K562 (cell line): ENCODE measurements at regions not wholly inside any gene's neighbourhood (a gene's known extent, or its start where the extent isn't known, plus 50 kb on each side); places are given as distances from the start of the nearest gene placed in this dataset.

ENCODE experiments used
- ATAC-seq: fragments of 200-7000 bp; cut with Tn5 transposase; 3 replicates; pipeline ENCODE4 v1.9.1; 2020; ENCODE audit warnings: moderate library complexity
- BruUV-seq: library from RNA; stranded (reverse); fragments of 400-500 nt; replicated peaks from 2 replicates; lab custom pipeline; 2021; lab: Mats Ljungman, UMichigan
- CTCF ChIA-PET: fragments of 300-600 bp; formaldehyde crosslinking; extraction: SDS; loops from one replicate; lab custom pipeline; 2021; ENCODE audit warnings: low intra/inter-chr PET ratio; lab: Yijun Ruan, JAX
- POLR2A ChIA-PET: fragments of 300-600, 350-650 bp; sonication (Branson Sonifier 250); formaldehyde crosslinking; extraction: SDS; loops from one replicate; lab custom pipeline; 2021; ENCODE audit warnings: antibody characterized with exemption, inconsistent platforms; lab: Yijun Ruan, JAX
- DNase-seq, 4 experiments: peaks; one replicate each; pipeline versions ENCODE4 v3.0.0 to v3.0.0-alpha.2; 2011 to 2018; ENCODE audit warnings: low spot score in 3 of 4, mixed read lengths in 3 of 4; ENCODE audit errors: extremely low read depth in 1 of 4
- FAIRE-seq: peaks from 2 replicates; lab custom pipeline; 2011; peaks lifted over from hg19 to GRCh38; lab: Jason Lieb, UNC
- H2AFZ ChIP-seq: 2 replicates; pipeline ENCODE4 v1.6.0; 2011; ENCODE audit warnings: low read depth, low read length, control low read depth, inconsistent platforms
- H3K27ac ChIP-seq: fragments of 200-600 bp; 3 replicates; pipeline ENCODE4 v1.8.0; 2011; ENCODE audit warnings: low read depth, mild to moderate bottlenecking, control low read depth, inconsistent platforms, low read length, moderate library complexity, mixed read lengths; ENCODE audit errors: extremely low read depth
- H3K27me3 ChIP-seq, 2 experiments: fragments of 300-600 bp in 1 of 2; 2 replicates in 1 of 2; 3 replicates in 1 of 2; pipeline versions ENCODE4 v1.6.0 to v1.8.0; 2011; ENCODE audit warnings: inconsistent platforms in 2 of 2, low read length in 2 of 2, mild to moderate bottlenecking in 1 of 2, mixed read lengths in 1 of 2, moderate library complexity in 1 of 2; ENCODE audit not compliant: control insufficient read depth in 2 of 2, insufficient read depth in 2 of 2
- H3K36me3 ChIP-seq: fragments of 300-600 bp; 3 replicates; pipeline ENCODE4 v1.8.0; 2011; ENCODE audit warnings: mild to moderate bottlenecking, low read length, inconsistent platforms; ENCODE audit not compliant: control insufficient read depth, insufficient read depth
- H3K4me1 ChIP-seq, 2 experiments: fragments of 200-600 bp in 1 of 2; replicated peaks in 1 of 2; 2 replicates in 1 of 2; 3 replicates in 1 of 2; pipeline versions ENCODE4 v1.5.1 to v1.8.0; 2011; ENCODE audit warnings: inconsistent platforms in 2 of 2, low read length in 2 of 2, mild to moderate bottlenecking in 1 of 2, mixed read lengths in 1 of 2, moderate library complexity in 1 of 2; ENCODE audit not compliant: control insufficient read depth in 2 of 2, insufficient read depth in 2 of 2
- H3K4me2 ChIP-seq: 2 replicates; pipeline ENCODE4 v1.6.1; 2011; ENCODE audit warnings: low read length, control low read depth, inconsistent platforms, mixed read lengths; ENCODE audit not compliant: insufficient read depth
- H3K4me3 ChIP-seq: fragments of 200-600 bp; sonication (generic), shearing (Covaris generic); 2 replicates; pipeline ENCODE4 v1.5.1; 2016; ENCODE audit warnings: control low read depth, inconsistent platforms
- H3K79me2 ChIP-seq: fragments of 200-600 bp; 3 replicates; pipeline ENCODE4 v1.8.0; 2011; ENCODE audit warnings: low read length, inconsistent platforms; ENCODE audit not compliant: control insufficient read depth, insufficient read depth
- H3K9ac ChIP-seq, 2 experiments: 2 replicates each; pipeline versions ENCODE4 v1.6.0 to v1.6.1; 2011; ENCODE audit warnings: low read depth in 2 of 2, low read length in 2 of 2, control low read depth in 1 of 2, inconsistent platforms in 1 of 2, mild to moderate bottlenecking in 1 of 2, mixed read lengths in 1 of 2; ENCODE audit not compliant: insufficient read depth in 1 of 2
- H3K9me1 ChIP-seq: one replicate; pipeline ENCODE4 v1.6.0; 2011; ENCODE audit warnings: inconsistent platforms, mild to moderate bottlenecking, low read length, moderate library complexity; ENCODE audit not compliant: control insufficient read depth, insufficient read depth
- H3K9me3 ChIP-seq: replicated peaks from 2 replicates; pipeline ENCODE4 v1.5.1; 2011; ENCODE audit warnings: low read depth, low read length, inconsistent platforms; ENCODE audit not compliant: control insufficient read depth, insufficient read depth
- H4K20me1 ChIP-seq: replicated peaks from 2 replicates; pipeline ENCODE4 v1.6.1; 2011; ENCODE audit warnings: low read length, inconsistent platforms, mixed read lengths; ENCODE audit not compliant: control insufficient read depth, insufficient read depth
- BCLAF1 ChIP-seq, 2 experiments: fragments of 450-650 bp in 1 of 2; IDR thresholded peaks; 2 replicates each; pipeline ENCODE4 v1.6.1; 2011 to 2017; ENCODE audit warnings: low read depth in 2 of 2, antibody characterized with exemption in 1 of 2, borderline replicate concordance in 1 of 2, low read length in 1 of 2, mild to moderate bottlenecking in 1 of 2, mixed read lengths in 1 of 2; ENCODE audit not compliant: control insufficient read depth in 1 of 2
- CBX8 ChIP-seq: fragments of 200-600 bp; sonication (generic); IDR thresholded peaks from 2 replicates; pipeline ENCODE4 v1.6.1; 2012; ENCODE audit warnings: borderline replicate concordance, mixed run types, low read depth, mild to moderate bottlenecking, moderate library complexity, mixed read lengths, low read length, control low read depth, inconsistent platforms; ENCODE audit not compliant: poor library complexity, severe bottlenecking; ENCODE audit errors: extremely low read depth
- E2F4 ChIP-seq: sonication (generic); formaldehyde crosslinking; IDR thresholded peaks from 2 replicates; pipeline ENCODE4 v1.8.0; 2022; ENCODE audit warnings: mild to moderate bottlenecking, low read depth, missing genetic modification reagents
- EP400 ChIP-seq: fragments of 450-650 bp; IDR thresholded peaks from 2 replicates; pipeline ENCODE4 v1.6.1; 2017; ENCODE audit warnings: antibody characterized with exemption, mild to moderate bottlenecking, moderate library complexity
- MXI1 ChIP-seq: IDR thresholded peaks from 2 replicates; pipeline ENCODE4 v1.6.1; 2011; ENCODE audit warnings: low read depth, mild to moderate bottlenecking, improper control_type of control experiment, low read length
- PCBP2 ChIP-seq: fragments of 200-400 bp; formaldehyde crosslinking; IDR thresholded peaks from 2 replicates; pipeline ENCODE4 v1.6.1; 2018; ENCODE audit warnings: low read length, low read depth, mild to moderate bottlenecking, moderate library complexity; ENCODE audit not compliant: poor library complexity, severe bottlenecking
- RCOR1 ChIP-seq, 2 experiments: IDR thresholded peaks; 2 replicates each; pipeline ENCODE4 v1.6.1; 2012; ENCODE audit warnings: low read depth in 2 of 2, low read length in 2 of 2, borderline replicate concordance in 1 of 2, improper control_type of control experiment in 1 of 2
- SLC30A9 ChIP-seq: fragments of 250-450 bp; sonication (Bioruptor Pico); IDR thresholded peaks from 2 replicates; pipeline ENCODE4 v1.8.0; 2022; ENCODE audit warnings: mild to moderate bottlenecking, moderate library complexity
- TAF1 ChIP-seq: IDR thresholded peaks from 2 replicates; pipeline ENCODE4 v1.6.1; 2011; ENCODE audit warnings: mild to moderate bottlenecking, low read length, moderate library complexity; ENCODE audit not compliant: insufficient read depth, control insufficient read depth, severe bottlenecking; ENCODE audit errors: extremely low read depth
- ZBTB9 ChIP-seq: fragments of 450-650 bp; formaldehyde crosslinking; IDR thresholded peaks from 2 replicates; pipeline ENCODE4 v1.4.0; 2020; ENCODE audit warnings: mild to moderate bottlenecking, moderate library complexity
- WGBS: fragments of 100-300 bp; shearing (Covaris generic); methylation state at CpG from one replicate; pipeline ENCODE4 v1.1.6; 2016; ENCODE audit warnings: low coverage, mixed read lengths; ENCODE audit not compliant: insufficient coverage; ENCODE audit errors: missing lambda C conversion rate; 5-methylcytosine and 5-hydroxymethylcytosine counted together
- in situ Hi-C: fragments of 300-500 bp; cut with MboI; formaldehyde crosslinking; loops from 4 replicates; pipeline ENCODE4 v1.15.0; 2018; ENCODE audit warnings: inconsistent platforms, mixed read lengths
- intact Hi-C: fragments of 100-400 bp; cut with micrococcal nuclease; formaldehyde crosslinking; loops from 2 replicates; pipeline ENCODE4 v1.14.2; 2022

GRCh38 chr14:97149775-97150174 lies 352.6 kb downstream of the VRK1 start:
- DNase-seq (peak in 3 of 4 experiments; percentile 8 to 17 (median 13)), FAIRE-seq (no peak), ATAC-seq (peak; percentile 47; the same call in 1 of the 3 replicates)
- Histone ChIP-seq H4K20me1 (no peaks in the 10 kb centered on the region; the same call in 1 of the 2 replicates), H3K9me1 (no peaks in the 10 kb centered on the region), H3K4me2 (no peak overlapping the region), H3K79me2 (no peaks in the 10 kb centered on the region), H3K27me3 (peaks cover 0 to 13% of the 10 kb centered on the region in 2 experiments; a peak in 1 of 5 replicates), H3K4me1 (peaks cover 0 to 3% of the 10 kb centered on the region in 2 experiments; a peak in 2 of 5 replicates), H3K9me3 (no peaks in the 10 kb centered on the region), H2AFZ (no peak overlapping the region), H3K36me3 (no peaks in the 10 kb centered on the region), H3K9ac (no peak overlapping the region), H3K27ac (no peak overlapping the region), H3K4me3 (no peak overlapping the region)
- WGBS = 0% methylated on average over 3 of the region's 3 CpGs
- ChIA-PET CTCF (no interaction called here), POLR2A (no interaction called here)
- intact Hi-C loops = no loop called here
- in situ Hi-C loops = loop anchor here (10.0 kb wide), 1 partner anchor 565 kb away; no protein-coding TSS in a partner anchor
- BruUV-seq = no TSS peak
- no peak for TF ChIP-seq SLC30A9 (CRISPR knock-in tag)
- no peak for TF ChIP-seq EP400
- no peak for TF ChIP-seq E2F4 (CRISPR knock-in tag)
- TF ChIP-seq BCLAF1 (IDR thresholded peaks at IDR 0.05; ENCODE audit: borderline replicate concordance in 1 of 2, control insufficient read depth in 1 of 2, low read depth in 2 of 2, low read length in 1 of 2) = no peak
- no peak for TF ChIP-seq MXI1
- TF ChIP-seq TAF1 = no peak
- TF ChIP-seq ZBTB9 (CRISPR knock-in tag) = no peak
- no peak for TF ChIP-seq CBX8
- no peak for TF ChIP-seq RCOR1 (IDR thresholded peaks at IDR 0.05; ENCODE audit: borderline replicate concordance in 1 of 2, low read depth in 2 of 2, low read length in 2 of 2)
- TF ChIP-seq PCBP2 = no peak
